ENCODE measurements at regions not wholly inside any gene's neighbourhood (a gene's known extent, or its start where the extent isn't known, plus 50 kb on each side); places are given as distances from the start of the nearest gene placed in this dataset.

- no peaks in the 10 kb centered on the region for H3K9me3 ChIP-seq (ENCODE audit: low read depth)
- no peaks in the 10 kb centered on the region for H3K4me1 ChIP-seq (ENCODE audit: low read depth)
- DNase-seq (ENCODE audit: low read depth in 1 of 2, low spot score in 1 of 2) = no peak
- H3K27ac ChIP-seq = no peak overlapping the region
- H3K4me3 ChIP-seq = no peak overlapping the region
- TF ChIP-seq CTCF (IDR thresholded peaks at IDR 0.05; ENCODE audit: low read depth, low read length) = no peak
- H3K27me3 ChIP-seq = no peaks in the 10 kb centered on the region
- H3K36me3 ChIP-seq = no peaks in the 10 kb centered on the region
Observed at GRCh38 chr13:86760620-86761019, 910.6 kb upstream of the SLITRK5 start.

GRCh38 chr13:86765462-86765861 is 905.7 kb upstream of the SLITRK5 start:
- H3K36me3 ChIP-seq = no peaks in the 10 kb centered on the region
- no peaks in the 10 kb centered on the region for H3K9me3 ChIP-seq (ENCODE audit: low read depth)
- H3K27me3 ChIP-seq = no peaks in the 10 kb centered on the region
- no peaks in the 10 kb centered on the region for H3K4me1 ChIP-seq (ENCODE audit: low read depth)
- no peak for TF ChIP-seq CTCF (IDR thresholded peaks at IDR 0.05; ENCODE audit: low read depth, low read length)
- no peak for DNase-seq (ENCODE audit: low read depth in 1 of 2, low spot score in 1 of 2)
- no peak overlapping the region for H3K4me3 ChIP-seq
- H3K27ac ChIP-seq = no peak overlapping the region

GRCh38 chr13:86788616-86789015 is 882.6 kb upstream of the SLITRK5 start:
- Histone ChIP-seq H3K4me3 (no peak overlapping the region), H3K36me3 (no peaks in the 10 kb centered on the region), H3K9me3 (ENCODE audit: low read depth) (no peaks in the 10 kb centered on the region), H3K4me1 (ENCODE audit: low read depth) (no peaks in the 10 kb centered on the region), H3K27ac (no peak overlapping the region), H3K27me3 (no peaks in the 10 kb centered on the region)
- no peak for TF ChIP-seq CTCF (IDR thresholded peaks at IDR 0.05; ENCODE audit: low read depth, low read length)
- DNase-seq (ENCODE audit: low read depth in 1 of 2, low spot score in 1 of 2) = no peak

DNA sequence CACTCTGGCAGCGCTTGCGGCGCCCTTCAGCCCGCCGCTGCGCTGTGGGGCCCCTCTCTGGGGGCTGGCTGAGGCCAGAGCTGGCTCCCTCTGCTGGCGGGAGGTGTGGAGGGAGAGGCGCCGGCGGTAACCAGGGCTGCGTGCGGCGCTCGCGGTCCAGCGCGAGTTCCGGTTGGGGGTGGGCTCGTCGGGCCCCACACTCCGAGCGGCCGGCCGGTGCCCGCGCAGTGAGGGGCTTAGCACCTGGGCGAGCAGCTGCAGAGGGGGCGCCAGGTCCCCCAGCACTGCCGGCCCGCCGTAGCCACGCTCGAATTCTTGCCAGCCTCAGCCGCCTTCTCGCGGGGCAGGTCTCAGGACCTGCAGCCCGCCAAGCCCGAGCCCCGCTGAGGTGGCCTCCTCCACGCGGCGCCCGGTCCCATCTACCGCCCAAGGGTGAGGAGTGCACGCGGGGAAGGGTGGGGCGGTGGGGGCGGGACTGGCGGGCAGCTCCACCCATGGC is 879.0 kb upstream of the SLITRK5 start:
- H3K36me3 ChIP-seq = no peaks in the 10 kb centered on the region
- DNase-seq (ENCODE audit: low read depth in 1 of 2, low spot score in 1 of 2) = no peak
- H3K9me3 ChIP-seq (ENCODE audit: low read depth) = no peaks in the 10 kb centered on the region
- no peaks in the 10 kb centered on the region for H3K4me1 ChIP-seq (ENCODE audit: low read depth)
- TF ChIP-seq CTCF (IDR thresholded peaks at IDR 0.05; ENCODE audit: low read depth, low read length) = no peak
- no peak overlapping the region for H3K4me3 ChIP-seq
- H3K27me3 ChIP-seq = no peaks in the 10 kb centered on the region
- no peak overlapping the region for H3K27ac ChIP-seq

DNA sequence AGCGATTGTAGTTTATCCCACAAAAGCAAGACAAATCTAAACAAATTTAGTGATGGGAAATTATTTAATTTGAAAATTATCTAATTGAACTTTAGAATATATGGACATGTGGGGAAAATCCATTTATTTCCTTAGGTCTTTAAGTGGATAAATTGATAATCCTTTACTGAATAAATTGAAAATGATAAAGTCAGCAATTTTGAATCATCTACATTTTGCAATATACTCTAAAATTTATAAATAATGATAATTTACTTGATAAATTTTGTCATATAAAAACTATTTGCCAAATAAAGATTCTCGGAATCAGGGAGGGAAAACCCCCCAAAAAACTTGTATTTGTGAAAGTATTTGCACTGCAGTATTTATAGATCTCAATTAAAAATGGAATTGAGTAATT is 875.3 kb upstream of the SLITRK5 start:
- H3K27me3 ChIP-seq = no peaks in the 10 kb centered on the region
- no peaks in the 10 kb centered on the region for H3K4me1 ChIP-seq (ENCODE audit: low read depth)
- TF ChIP-seq CTCF (IDR thresholded peaks at IDR 0.05; ENCODE audit: low read depth, low read length) = no peak
- H3K9me3 ChIP-seq (ENCODE audit: low read depth) = no peaks in the 10 kb centered on the region
- no peak overlapping the region for H3K27ac ChIP-seq
- no peaks in the 10 kb centered on the region for H3K36me3 ChIP-seq
- no peak for DNase-seq (ENCODE audit: low read depth in 1 of 2, low spot score in 1 of 2)
- no peak overlapping the region for H3K4me3 ChIP-seq

DNA sequence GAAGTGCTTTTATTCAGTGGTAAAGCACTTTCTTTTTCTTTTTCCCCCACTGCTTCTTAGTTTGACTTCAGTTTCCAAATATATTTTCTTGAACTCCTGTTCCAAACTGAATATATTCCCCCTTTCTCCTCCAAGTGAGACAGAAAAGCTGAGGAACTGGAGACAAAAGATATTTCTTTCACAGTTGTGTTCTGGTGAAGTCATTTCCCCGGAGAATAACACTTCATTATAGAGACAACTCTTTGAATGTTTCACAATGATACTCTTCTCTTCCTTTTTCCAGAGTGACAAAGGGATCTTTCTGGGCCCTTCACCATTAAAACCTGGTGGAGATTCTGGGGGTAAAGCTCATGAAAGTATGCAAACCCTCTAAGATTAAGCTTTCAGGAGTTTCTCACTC is 860.8 kb upstream of the SLITRK5 start:
- Histone ChIP-seq H3K4me3 (no peak overlapping the region), H3K36me3 (no peaks in the 10 kb centered on the region), H3K4me1 (ENCODE audit: low read depth) (no peaks in the 10 kb centered on the region), H3K27ac (no peak overlapping the region), H3K9me3 (ENCODE audit: low read depth) (no peaks in the 10 kb centered on the region), H3K27me3 (no peaks in the 10 kb centered on the region)
- no peak for DNase-seq (ENCODE audit: low read depth in 1 of 2, low spot score in 1 of 2)
- TF ChIP-seq CTCF (IDR thresholded peaks at IDR 0.05; ENCODE audit: low read depth, low read length) = no peak

Measured in cardiac muscle cell (in vitro differentiated cells and primary cell).